Testis (tissue), 2 donors: ENCODE measurements at regions not wholly inside any gene's neighbourhood (a gene's known extent, or its start where the extent isn't known, plus 50 kb on each side); places are given as distances from the start of the nearest gene placed in this dataset.

ENCODE experiments used
- DNase-seq: peaks from one replicate; pipeline ENCODE4 v3.0.0-alpha.2; 2019
- H3K27ac ChIP-seq, 2 donors: fragments of 200-600 bp; sonication (generic); one replicate each; pipeline ENCODE4 v1.5.1; 2019
- H3K27me3 ChIP-seq: fragments of 200-600 bp; sonication (generic); one replicate; pipeline ENCODE4 v1.5.1; 2019
- H3K36me3 ChIP-seq: fragments of 200-600 bp; sonication (generic); one replicate; pipeline ENCODE4 v1.5.1; 2017; ENCODE audit warnings: low read depth; ENCODE audit errors: missing control alignments
- H3K4me1 ChIP-seq: fragments of 200-600 bp; sonication (generic); one replicate; pipeline ENCODE4 v1.5.1; 2019
- H3K4me3 ChIP-seq, 2 donors: fragments of 200-600 bp; sonication (generic); one replicate each; pipeline ENCODE4 v1.5.1; 2017 to 2019
- H3K9me3 ChIP-seq: fragments of 200-600 bp; sonication (generic); one replicate; pipeline ENCODE4 v1.5.1; 2017
- POLR2A ChIP-seq: fragments of 450-650 bp; IDR thresholded peaks from one replicate; pipeline ENCODE4 v1.6.1; 2017; ENCODE audit warnings: antibody characterized with exemption, mild to moderate bottlenecking, moderate library complexity
- WGBS, 2 donors: methylation state at CpG; one replicate each; pipeline ENCODE4 v1.1.5; 2018; 5-methylcytosine and 5-hydroxymethylcytosine counted together
- intact Hi-C: fragments of 100-400 bp; cut with DNase I; formaldehyde crosslinking; loops from one replicate; pipeline ENCODE4 v1.15.1; 2023; ENCODE audit warnings: low total_unique reads
- TF ChIP-seq, protein P1 (sequence below), 3 experiments: fragments of 450-650 bp in 2 of 3; fragments of 200-600 bp in 1 of 3; sonication (generic) in 1 of 3; IDR thresholded peaks; one replicate each; pipeline ENCODE4 v1.5.1; 2016 to 2019; ENCODE audit warnings: antibody characterized with exemption in 3 of 3, mild to moderate bottlenecking in 2 of 3, moderate library complexity in 1 of 3

GRCh38 chr7:80311313-80311712, 176.7 kb downstream of the GNAI1 start:
- intact Hi-C loops: no loop called here
- whole genome bisulfite sequencing, 2 donors: 58 to 64% methylated on average over 2 of the region's 2 CpGs
- Histone ChIP-seq H3K4me3 (no peak overlapping the region), H3K9me3 (no peaks in the 10 kb centered on the region), H3K4me1 (no peaks in the 10 kb centered on the region), H3K36me3 (no peaks in the 10 kb centered on the region), H3K27me3 (no peaks in the 10 kb centered on the region), H3K27ac (no peak overlapping the region)
- DNase-seq: no peak
- TF ChIP-seq, protein P1, sequence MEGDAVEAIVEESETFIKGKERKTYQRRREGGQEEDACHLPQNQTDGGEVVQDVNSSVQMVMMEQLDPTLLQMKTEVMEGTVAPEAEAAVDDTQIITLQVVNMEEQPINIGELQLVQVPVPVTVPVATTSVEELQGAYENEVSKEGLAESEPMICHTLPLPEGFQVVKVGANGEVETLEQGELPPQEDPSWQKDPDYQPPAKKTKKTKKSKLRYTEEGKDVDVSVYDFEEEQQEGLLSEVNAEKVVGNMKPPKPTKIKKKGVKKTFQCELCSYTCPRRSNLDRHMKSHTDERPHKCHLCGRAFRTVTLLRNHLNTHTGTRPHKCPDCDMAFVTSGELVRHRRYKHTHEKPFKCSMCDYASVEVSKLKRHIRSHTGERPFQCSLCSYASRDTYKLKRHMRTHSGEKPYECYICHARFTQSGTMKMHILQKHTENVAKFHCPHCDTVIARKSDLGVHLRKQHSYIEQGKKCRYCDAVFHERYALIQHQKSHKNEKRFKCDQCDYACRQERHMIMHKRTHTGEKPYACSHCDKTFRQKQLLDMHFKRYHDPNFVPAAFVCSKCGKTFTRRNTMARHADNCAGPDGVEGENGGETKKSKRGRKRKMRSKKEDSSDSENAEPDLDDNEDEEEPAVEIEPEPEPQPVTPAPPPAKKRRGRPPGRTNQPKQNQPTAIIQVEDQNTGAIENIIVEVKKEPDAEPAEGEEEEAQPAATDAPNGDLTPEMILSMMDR (IDR thresholded peaks at IDR 0.05): no peak
- no peak for TF ChIP-seq POLR2A

GRCh38 chr7:80309971-80310549, 175.4 kb downstream of the GNAI1 start:
- no peaks in the 10 kb centered on the region for H3K9me3 ChIP-seq
- intact Hi-C loops: no loop called here
- no peaks in the 10 kb centered on the region for H3K4me1 ChIP-seq
- DNase-seq: no peak
- H3K4me3 ChIP-seq: no peak overlapping the region
- H3K27ac ChIP-seq: no peak overlapping the region
- no peaks in the 10 kb centered on the region for H3K27me3 ChIP-seq
- TF ChIP-seq POLR2A: no peak
- TF ChIP-seq, protein P1 (IDR thresholded peaks at IDR 0.05): no peak
- WGBS, 2 donors: 78 to 88% methylated on average over 4 of the region's 4 CpGs
- no peaks in the 10 kb centered on the region for H3K36me3 ChIP-seq

DNA sequence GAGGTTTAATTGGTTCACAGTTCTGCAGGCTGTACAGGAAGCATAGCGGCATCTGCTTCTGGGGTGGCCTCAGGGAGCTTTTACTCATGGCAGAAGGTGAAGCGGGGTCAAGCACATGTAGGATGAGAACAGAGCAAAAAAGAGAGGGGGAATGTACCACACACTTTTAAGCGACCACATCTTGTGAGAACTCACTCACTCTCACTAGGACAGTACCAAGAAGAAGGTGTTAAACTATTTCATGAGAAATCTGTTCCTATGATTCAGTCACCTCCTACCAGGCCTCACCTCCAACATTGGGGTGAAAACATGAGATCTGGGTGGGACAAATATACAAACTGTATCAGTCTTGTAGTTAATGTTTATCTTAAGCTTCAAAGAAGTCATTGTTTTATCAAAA, 174.7 kb downstream of the GNAI1 start:
- 93 to 97% methylated on average over 3 of the region's 3 CpGs for WGBS, 2 donors
- Histone ChIP-seq H3K27ac (no peak overlapping the region), H3K36me3 (no peaks in the 10 kb centered on the region), H3K4me1 (no peaks in the 10 kb centered on the region), H3K27me3 (no peaks in the 10 kb centered on the region), H3K9me3 (no peaks in the 10 kb centered on the region), H3K4me3 (no peak overlapping the region)
- TF ChIP-seq, protein P1 (IDR thresholded peaks at IDR 0.05): no peak
- no peak for TF ChIP-seq POLR2A
- no peak for DNase-seq
- intact Hi-C loops: no loop called here

GRCh38 chr7:80307227-80307856, 172.7 kb downstream of the GNAI1 start:
- DNase-seq: no peak
- Histone ChIP-seq H3K27me3 (no peaks in the 10 kb centered on the region), H3K36me3 (no peaks in the 10 kb centered on the region), H3K9me3 (no peaks in the 10 kb centered on the region), H3K27ac (no peak overlapping the region), H3K4me3 (no peak overlapping the region), H3K4me1 (no peaks in the 10 kb centered on the region)
- intact Hi-C loops: no loop called here
- no peak for TF ChIP-seq POLR2A
- TF ChIP-seq, protein P1 (IDR thresholded peaks at IDR 0.05): no peak
- WGBS, 2 donors: 89 to 96% methylated on average over 2 of the region's 2 CpGs

DNA sequence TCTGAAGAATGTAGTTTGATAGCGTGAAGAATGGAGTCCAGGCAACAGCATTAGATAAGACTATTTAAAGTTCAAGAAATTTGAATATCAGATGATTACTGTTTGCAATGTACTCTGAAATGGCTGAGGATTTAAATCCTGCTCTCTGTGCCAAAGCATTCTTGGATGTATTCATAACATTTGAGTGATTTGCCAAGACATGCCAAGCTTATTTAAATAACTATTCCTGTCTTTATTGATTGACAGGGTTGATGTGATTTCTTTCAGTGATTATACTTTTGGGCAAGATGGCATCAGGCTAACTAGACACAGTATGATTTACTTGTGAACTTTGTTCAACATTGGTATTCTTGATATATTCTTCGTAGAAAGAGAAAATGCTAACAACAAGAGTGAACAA, 168.7 kb downstream of the GNAI1 start:
- intact Hi-C loops: no loop called here
- 91 to 98% methylated on average over 2 of the region's 2 CpGs for WGBS, 2 donors
- Histone ChIP-seq H3K4me1 (no peaks in the 10 kb centered on the region), H3K9me3 (no peaks in the 10 kb centered on the region), H3K27me3 (no peaks in the 10 kb centered on the region), H3K36me3 (no peaks in the 10 kb centered on the region), H3K4me3 (no peak overlapping the region), H3K27ac (no peak overlapping the region)
- no peak for DNase-seq
- no peak for TF ChIP-seq POLR2A
- TF ChIP-seq, protein P1 (IDR thresholded peaks at IDR 0.05): no peak
